K562 (cell line): ENCODE measurements at regions not wholly inside any gene's neighbourhood (a gene's known extent, or its start where the extent isn't known, plus 50 kb on each side); places are given as distances from the start of the nearest gene placed in this dataset.

Experiments
- BRD4 ChIP-seq: fragments of 200-600 bp; sonication (generic); IDR thresholded peaks from 2 replicates; pipeline ENCODE4 v1.6.1; 2017; ENCODE audit warnings: inconsistent platforms
- E2F8 ChIP-seq: fragments of 450-650 bp; IDR thresholded peaks from 2 replicates; pipeline ENCODE4 v1.7.1; 2018; ENCODE audit warnings: mild to moderate bottlenecking, low read depth; ENCODE audit not compliant: partially characterized antibody
- L3MBTL2 ChIP-seq: fragments of 450-650 bp; IDR thresholded peaks from 2 replicates; pipeline ENCODE4 v1.6.1; 2016; ENCODE audit warnings: mild to moderate bottlenecking, moderate library complexity
- TEAD1 ChIP-seq, 2 experiments: fragments of 450-650 bp in 1 of 2; sonication (generic) in 1 of 2; formaldehyde crosslinking; IDR thresholded peaks; 2 replicates each; pipeline versions ENCODE4 v1.4.0 to v1.8.0; 2020 to 2022; ENCODE audit warnings: mild to moderate bottlenecking in 2 of 2, missing genetic modification reagents in 1 of 2
- ZNF518B ChIP-seq: fragments of 250-450 bp; sonication (Bioruptor Pico); IDR thresholded peaks from 2 replicates; pipeline ENCODE4 v1.5.0; 2021; ENCODE audit warnings: mild to moderate bottlenecking, moderate library complexity
- ZNF583 ChIP-seq: fragments of 250-450 bp; sonication (Bioruptor Pico); IDR thresholded peaks from 2 replicates; pipeline ENCODE4 v1.4.0; 2020
- TF ChIP-seq, protein P1 (sequence below): fragments of 450-650 bp; IDR thresholded peaks from 2 replicates; pipeline ENCODE4 v1.6.1; 2016; ENCODE audit warnings: mild to moderate bottlenecking, moderate library complexity

DNA sequence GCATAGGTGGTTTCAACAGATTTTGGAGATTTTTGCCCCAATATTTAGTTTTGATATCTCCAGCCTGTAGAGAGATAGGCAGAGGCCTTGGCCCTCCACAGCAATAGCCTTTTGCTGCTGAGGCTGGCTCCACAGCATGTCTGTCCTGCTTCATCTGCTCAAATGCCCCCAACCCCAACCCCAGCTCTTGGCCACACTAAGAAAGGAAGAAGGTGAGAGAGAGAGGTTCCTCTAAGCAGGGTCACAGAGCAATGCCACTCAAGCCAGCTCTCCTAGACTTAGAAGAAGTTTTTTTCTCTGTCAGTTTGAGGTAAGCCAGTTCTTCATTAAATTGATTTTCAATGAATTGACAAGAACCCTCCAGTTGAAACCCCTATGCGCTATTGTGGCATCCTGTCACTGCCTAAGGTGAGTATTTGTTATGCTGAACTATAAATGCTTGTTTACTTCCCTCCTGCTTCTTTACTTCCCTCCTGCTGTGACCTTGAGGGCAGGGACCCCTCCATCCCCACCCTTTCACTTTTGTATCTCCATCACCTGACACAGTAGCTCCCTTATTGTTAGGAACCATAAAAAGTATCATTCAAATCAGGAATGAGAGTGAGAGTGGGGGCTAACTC, 366.2 kb upstream of the CNR1 start (continued):
- TF ChIP-seq, protein P1, sequence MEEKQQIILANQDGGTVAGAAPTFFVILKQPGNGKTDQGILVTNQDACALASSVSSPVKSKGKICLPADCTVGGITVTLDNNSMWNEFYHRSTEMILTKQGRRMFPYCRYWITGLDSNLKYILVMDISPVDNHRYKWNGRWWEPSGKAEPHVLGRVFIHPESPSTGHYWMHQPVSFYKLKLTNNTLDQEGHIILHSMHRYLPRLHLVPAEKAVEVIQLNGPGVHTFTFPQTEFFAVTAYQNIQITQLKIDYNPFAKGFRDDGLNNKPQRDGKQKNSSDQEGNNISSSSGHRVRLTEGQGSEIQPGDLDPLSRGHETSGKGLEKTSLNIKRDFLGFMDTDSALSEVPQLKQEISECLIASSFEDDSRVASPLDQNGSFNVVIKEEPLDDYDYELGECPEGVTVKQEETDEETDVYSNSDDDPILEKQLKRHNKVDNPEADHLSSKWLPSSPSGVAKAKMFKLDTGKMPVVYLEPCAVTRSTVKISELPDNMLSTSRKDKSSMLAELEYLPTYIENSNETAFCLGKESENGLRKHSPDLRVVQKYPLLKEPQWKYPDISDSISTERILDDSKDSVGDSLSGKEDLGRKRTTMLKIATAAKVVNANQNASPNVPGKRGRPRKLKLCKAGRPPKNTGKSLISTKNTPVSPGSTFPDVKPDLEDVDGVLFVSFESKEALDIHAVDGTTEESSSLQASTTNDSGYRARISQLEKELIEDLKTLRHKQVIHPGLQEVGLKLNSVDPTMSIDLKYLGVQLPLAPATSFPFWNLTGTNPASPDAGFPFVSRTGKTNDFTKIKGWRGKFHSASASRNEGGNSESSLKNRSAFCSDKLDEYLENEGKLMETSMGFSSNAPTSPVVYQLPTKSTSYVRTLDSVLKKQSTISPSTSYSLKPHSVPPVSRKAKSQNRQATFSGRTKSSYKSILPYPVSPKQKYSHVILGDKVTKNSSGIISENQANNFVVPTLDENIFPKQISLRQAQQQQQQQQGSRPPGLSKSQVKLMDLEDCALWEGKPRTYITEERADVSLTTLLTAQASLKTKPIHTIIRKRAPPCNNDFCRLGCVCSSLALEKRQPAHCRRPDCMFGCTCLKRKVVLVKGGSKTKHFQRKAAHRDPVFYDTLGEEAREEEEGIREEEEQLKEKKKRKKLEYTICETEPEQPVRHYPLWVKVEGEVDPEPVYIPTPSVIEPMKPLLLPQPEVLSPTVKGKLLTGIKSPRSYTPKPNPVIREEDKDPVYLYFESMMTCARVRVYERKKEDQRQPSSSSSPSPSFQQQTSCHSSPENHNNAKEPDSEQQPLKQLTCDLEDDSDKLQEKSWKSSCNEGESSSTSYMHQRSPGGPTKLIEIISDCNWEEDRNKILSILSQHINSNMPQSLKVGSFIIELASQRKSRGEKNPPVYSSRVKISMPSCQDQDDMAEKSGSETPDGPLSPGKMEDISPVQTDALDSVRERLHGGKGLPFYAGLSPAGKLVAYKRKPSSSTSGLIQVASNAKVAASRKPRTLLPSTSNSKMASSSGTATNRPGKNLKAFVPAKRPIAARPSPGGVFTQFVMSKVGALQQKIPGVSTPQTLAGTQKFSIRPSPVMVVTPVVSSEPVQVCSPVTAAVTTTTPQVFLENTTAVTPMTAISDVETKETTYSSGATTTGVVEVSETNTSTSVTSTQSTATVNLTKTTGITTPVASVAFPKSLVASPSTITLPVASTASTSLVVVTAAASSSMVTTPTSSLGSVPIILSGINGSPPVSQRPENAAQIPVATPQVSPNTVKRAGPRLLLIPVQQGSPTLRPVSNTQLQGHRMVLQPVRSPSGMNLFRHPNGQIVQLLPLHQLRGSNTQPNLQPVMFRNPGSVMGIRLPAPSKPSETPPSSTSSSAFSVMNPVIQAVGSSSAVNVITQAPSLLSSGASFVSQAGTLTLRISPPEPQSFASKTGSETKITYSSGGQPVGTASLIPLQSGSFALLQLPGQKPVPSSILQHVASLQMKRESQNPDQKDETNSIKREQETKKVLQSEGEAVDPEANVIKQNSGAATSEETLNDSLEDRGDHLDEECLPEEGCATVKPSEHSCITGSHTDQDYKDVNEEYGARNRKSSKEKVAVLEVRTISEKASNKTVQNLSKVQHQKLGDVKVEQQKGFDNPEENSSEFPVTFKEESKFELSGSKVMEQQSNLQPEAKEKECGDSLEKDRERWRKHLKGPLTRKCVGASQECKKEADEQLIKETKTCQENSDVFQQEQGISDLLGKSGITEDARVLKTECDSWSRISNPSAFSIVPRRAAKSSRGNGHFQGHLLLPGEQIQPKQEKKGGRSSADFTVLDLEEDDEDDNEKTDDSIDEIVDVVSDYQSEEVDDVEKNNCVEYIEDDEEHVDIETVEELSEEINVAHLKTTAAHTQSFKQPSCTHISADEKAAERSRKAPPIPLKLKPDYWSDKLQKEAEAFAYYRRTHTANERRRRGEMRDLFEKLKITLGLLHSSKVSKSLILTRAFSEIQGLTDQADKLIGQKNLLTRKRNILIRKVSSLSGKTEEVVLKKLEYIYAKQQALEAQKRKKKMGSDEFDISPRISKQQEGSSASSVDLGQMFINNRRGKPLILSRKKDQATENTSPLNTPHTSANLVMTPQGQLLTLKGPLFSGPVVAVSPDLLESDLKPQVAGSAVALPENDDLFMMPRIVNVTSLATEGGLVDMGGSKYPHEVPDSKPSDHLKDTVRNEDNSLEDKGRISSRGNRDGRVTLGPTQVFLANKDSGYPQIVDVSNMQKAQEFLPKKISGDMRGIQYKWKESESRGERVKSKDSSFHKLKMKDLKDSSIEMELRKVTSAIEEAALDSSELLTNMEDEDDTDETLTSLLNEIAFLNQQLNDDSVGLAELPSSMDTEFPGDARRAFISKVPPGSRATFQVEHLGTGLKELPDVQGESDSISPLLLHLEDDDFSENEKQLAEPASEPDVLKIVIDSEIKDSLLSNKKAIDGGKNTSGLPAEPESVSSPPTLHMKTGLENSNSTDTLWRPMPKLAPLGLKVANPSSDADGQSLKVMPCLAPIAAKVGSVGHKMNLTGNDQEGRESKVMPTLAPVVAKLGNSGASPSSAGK = no peak
- TF ChIP-seq L3MBTL2 (no peak), TEAD1 (CRISPR knock-in tag; IDR thresholded peaks at IDR 0.05) (no peak), ZNF583 (CRISPR knock-in tag) (no peak), ZNF518B (CRISPR knock-in tag) (no peak), BRD4 (no peak), E2F8 (no peak)
